ENCODE measurements at regions not wholly inside any gene's neighbourhood (a gene's known extent, or its start where the extent isn't known, plus 50 kb on each side); places are given as distances from the start of the nearest gene placed in this dataset.
"Not testable (repeated sequence)": the region's sequence is repeated elsewhere in the genome, so short reads cannot be mapped to it uniquely, and the experiment has no call there.

GRCh38 chr18:43341014-43341413 is 63.7 kb upstream of the SYT4 start:
- DNase-seq = no peak

GRCh38 chr18:43350176-43350575 is 72.9 kb upstream of the SYT4 start:
- no peak for DNase-seq

- no peak for DNase-seq
These were observed 87.2 kb upstream of the SYT4 start for GRCh38 chr18:43364535-43364934.

GRCh38 chr18:43367895-43368294 is 90.6 kb upstream of the SYT4 start:
- DNase-seq = no peak

- DNase-seq = not testable (repeated sequence)
These were observed 92.0 kb upstream of the SYT4 start for GRCh38 chr18:43369311-43369710.

- DNase-seq = no peak
These were observed 95.5 kb upstream of the SYT4 start for GRCh38 chr18:43372773-43373172.

- DNase-seq = no peak
These were observed 102.9 kb upstream of the SYT4 start for GRCh38 chr18:43380104-43380672.

- DNase-seq = no peak
These were observed 105.5 kb upstream of the SYT4 start for GRCh38 chr18:43382641-43383403.

GRCh38 chr18:43389163-43389562 is 111.9 kb upstream of the SYT4 start:
- no peak for DNase-seq

- no peak for DNase-seq
These were observed 114.9 kb upstream of the SYT4 start for GRCh38 chr18:43392168-43392567.

GRCh38 chr18:43393174-43393573 is 115.9 kb upstream of the SYT4 start:
- no peak for DNase-seq

- no peak for DNase-seq
These were observed 119.0 kb upstream of the SYT4 start for GRCh38 chr18:43396266-43396665.

GRCh38 chr18:43398601-43399000 is 121.3 kb upstream of the SYT4 start:
- DNase-seq = no peak

- no peak for DNase-seq
These were observed 127.8 kb upstream of the SYT4 start for GRCh38 chr18:43405097-43405496.

GRCh38 chr18:43414006-43414405 is 136.7 kb upstream of the SYT4 start:
- no peak for DNase-seq

- no peak for DNase-seq
These were observed 142.8 kb upstream of the SYT4 start for GRCh38 chr18:43420091-43420490.

- DNase-seq = no peak
These were observed 143.7 kb upstream of the SYT4 start for GRCh38 chr18:43420950-43421349.

GRCh38 chr18:43422518-43422917 is 145.2 kb upstream of the SYT4 start:
- no peak for DNase-seq

- no peak for DNase-seq
These were observed 158.6 kb upstream of the SYT4 start for GRCh38 chr18:43435851-43436250.

GRCh38 chr18:43442131-43442530 is 164.8 kb upstream of the SYT4 start:
- no peak for DNase-seq

GRCh38 chr18:43442571-43442970 is 165.3 kb upstream of the SYT4 start:
- no peak for DNase-seq

- no peak for DNase-seq
These were observed 188.2 kb upstream of the SYT4 start for GRCh38 chr18:43465483-43465882.

- DNase-seq = no peak
These were observed 194.6 kb upstream of the SYT4 start for GRCh38 chr18:43471873-43472272.

GRCh38 chr18:43481069-43481468 is 203.8 kb upstream of the SYT4 start:
- no peak for DNase-seq

GRCh38 chr18:43482136-43482535 is 204.8 kb upstream of the SYT4 start:
- DNase-seq = no peak

Measured in inflammatory macrophage treated with lipopolysaccharide for 1 hour (primary cell).